GM12891 (cell line): ENCODE measurements at regions not wholly inside any gene's neighbourhood (a gene's known extent, or its start where the extent isn't known, plus 50 kb on each side); places are given as distances from the start of the nearest gene placed in this dataset.

ENCODE experiments used
- POLR2A ChIP-seq: IDR thresholded peaks from 2 replicates; pipeline ENCODE4 v1.6.1; 2011; ENCODE audit warnings: low read depth, low read length, control low read depth
- POLR2AphosphoS5 ChIP-seq: IDR thresholded peaks from 2 replicates; pipeline ENCODE4 v1.6.1; 2011; ENCODE audit warnings: low read depth, low read length, control low read depth
- SPI1 ChIP-seq: IDR thresholded peaks from 2 replicates; pipeline ENCODE4 v1.6.1; 2011; ENCODE audit warnings: low read depth, low read length, control low read depth

GRCh38 chr2:871175-871727 lies 79.4 kb upstream of the SNTG2 start:
- TF ChIP-seq POLR2A = no peak
- no peak for TF ChIP-seq POLR2AphosphoS5
- TF ChIP-seq SPI1 = no peak
